Retina (tissue), 1 donor: ENCODE measurements at regions not wholly inside any gene's neighbourhood (a gene's known extent, or its start where the extent isn't known, plus 50 kb on each side); places are given as distances from the start of the nearest gene placed in this dataset.
"Not testable (repeated sequence)": the region's sequence is repeated elsewhere in the genome, so short reads cannot be mapped to it uniquely, and the experiment has no call there.

ENCODE experiments used
- DNase-seq: peaks from one replicate; pipeline ENCODE4 v3.0.0-alpha.2; 2016

- no peak for DNase-seq
Measured at GRCh38 chr4:175290401-175290800, 372.2 kb downstream of the ADAM29 start.

GRCh38 chr4:175297965-175298565 is 379.9 kb downstream of the ADAM29 start:
- DNase-seq = no peak

- no peak for DNase-seq
Measured at GRCh38 chr4:175306436-175306835, 388.3 kb downstream of the ADAM29 start.

GRCh38 chr4:175307326-175307725 is 389.2 kb downstream of the ADAM29 start:
- DNase-seq = no peak

GRCh38 chr4:175308236-175308635 is 390.1 kb downstream of the ADAM29 start:
- no peak for DNase-seq

GRCh38 chr4:175309041-175309440 is 390.9 kb downstream of the ADAM29 start:
- DNase-seq = no peak

GRCh38 chr4:175325230-175325629 is 407.1 kb downstream of the ADAM29 start:
- no peak for DNase-seq

- DNase-seq = no peak
Measured at GRCh38 chr4:175326796-175327195, 408.6 kb downstream of the ADAM29 start.

- DNase-seq = no peak
Measured at GRCh38 chr4:175330236-175330635, 412.1 kb downstream of the ADAM29 start.

GRCh38 chr4:175330652-175331051 is 412.5 kb downstream of the ADAM29 start:
- no peak for DNase-seq

GRCh38 chr4:175335331-175335730 is 417.2 kb downstream of the ADAM29 start:
- DNase-seq = no peak

- DNase-seq = not testable (repeated sequence)
Measured at GRCh38 chr4:175336570-175336969, 418.4 kb downstream of the ADAM29 start.

- no peak for DNase-seq
Measured at GRCh38 chr4:175339100-175339707, 421.0 kb downstream of the ADAM29 start.

GRCh38 chr4:175341203-175341755 is 423.1 kb downstream of the ADAM29 start:
- DNase-seq = no peak

- DNase-seq = no peak
Measured at GRCh38 chr4:175346376-175346775, 428.2 kb downstream of the ADAM29 start.

- DNase-seq = no peak
Measured at GRCh38 chr4:175350246-175350645, 432.1 kb downstream of the ADAM29 start.

- no peak for DNase-seq
Measured at GRCh38 chr4:175351473-175351872, 433.3 kb downstream of the ADAM29 start.

- no peak for DNase-seq
Measured at GRCh38 chr4:175369087-175369486, 443.0 kb downstream of the GPM6A start.

- DNase-seq = no peak
Measured at GRCh38 chr4:175371091-175371490, 441.0 kb downstream of the GPM6A start.

- no peak for DNase-seq
Measured at GRCh38 chr4:175373031-175373430, 439.0 kb downstream of the GPM6A start.

GRCh38 chr4:175374459-175374858 is 437.6 kb downstream of the GPM6A start:
- no peak for DNase-seq

- DNase-seq = no peak
Measured at GRCh38 chr4:175376287-175376977, 435.6 kb downstream of the GPM6A start.

GRCh38 chr4:175377203-175377602 is 434.9 kb downstream of the GPM6A start:
- DNase-seq = no peak

GRCh38 chr4:175378372-175378771 is 433.7 kb downstream of the GPM6A start:
- DNase-seq = no peak
